ENCODE measurements at regions not wholly inside any gene's neighbourhood (a gene's known extent, or its start where the extent isn't known, plus 50 kb on each side); places are given as distances from the start of the nearest gene placed in this dataset.

DNA sequence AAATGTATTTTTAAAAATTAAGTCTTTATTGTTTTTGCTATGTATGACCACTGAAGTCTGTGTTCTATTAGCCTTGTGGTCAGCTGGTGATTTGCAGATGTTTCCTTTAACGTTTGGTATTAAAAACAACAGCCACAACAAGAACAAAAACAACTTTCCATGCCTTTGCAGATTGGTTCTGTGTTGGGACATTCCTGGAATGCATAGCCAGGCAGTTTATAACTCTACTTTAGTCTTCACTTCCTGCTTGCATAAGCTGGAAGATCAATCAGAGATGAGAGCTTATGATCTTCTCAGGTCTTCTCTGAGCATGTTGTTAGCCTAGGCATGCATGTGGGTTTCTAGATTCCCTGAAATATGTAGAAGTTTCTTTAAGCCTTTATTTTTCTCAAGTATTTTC, 58.9 kb upstream of the SEMA3C start:
- H3K9me3 ChIP-seq (ENCODE audit: insufficient read depth in 2 of 2, low read depth in 1 of 2, low read length in 1 of 2), result peaks cover 0 to 5% of the 10 kb centered on the region in 2 experiments; a peak in 2 of 4 replicates
- H3K4me2 ChIP-seq (ENCODE audit: insufficient read depth in 1 of 2, low read depth in 2 of 2, low read length in 2 of 2), result no peak overlapping the region
- no peaks in the 10 kb centered on the region for H3K27me3 ChIP-seq (replicated peaks in 1 of 4; ENCODE audit: control insufficient read depth in 3 of 4, extremely low read depth in 1 of 4, insufficient read depth in 3 of 4, low read length in 3 of 4)
- H3K4ac ChIP-seq (replicated peaks; ENCODE audit: insufficient read length, low read depth, low read length), result no peak overlapping the region
- no peak overlapping the region for H2BK20ac ChIP-seq (ENCODE audit: low read length)
- FAIRE-seq (no peak), DNase-seq (ENCODE audit: low read depth in 1 of 2, low spot score in 2 of 2) (no peak)
- H3K56ac ChIP-seq (replicated peaks; ENCODE audit: insufficient read length, low read depth, low read length), result no peak overlapping the region
- no peaks in the 10 kb centered on the region for H4K20me1 ChIP-seq (replicated peaks in 1 of 2; ENCODE audit: control insufficient read depth in 1 of 2, insufficient read depth in 2 of 2, low read length in 2 of 2)
- no peaks in the 10 kb centered on the region for H3K4me1 ChIP-seq (replicated peaks in 1 of 4; ENCODE audit: control insufficient read depth in 3 of 4, insufficient read depth in 4 of 4, low read length in 3 of 4)
- H2BK5ac ChIP-seq (ENCODE audit: low read depth, low read length), result no peak overlapping the region
- H3K18ac ChIP-seq (ENCODE audit: extremely low read depth, low read length), result no peak overlapping the region
- no peak overlapping the region for H2BK15ac ChIP-seq (ENCODE audit: low read length)
- H2AFZ ChIP-seq (ENCODE audit: low read length), result no peak overlapping the region
- no peak overlapping the region for H3K4me3 ChIP-seq (ENCODE audit: extremely low read depth in 1 of 4, insufficient read depth in 2 of 4, low read depth in 3 of 4, low read length in 4 of 4)
- H3K79me1 ChIP-seq (ENCODE audit: low read depth, low read length), result no peaks in the 10 kb centered on the region
- TF ChIP-seq ASH2L (IDR thresholded peaks at IDR 0.05; ENCODE audit: low read length) (no peak), SIRT6 (IDR thresholded peaks at IDR 0.05; ENCODE audit: low read length) (no peak), CREB1 (IDR thresholded peaks at IDR 0.05) (no peak), CBX8 (IDR thresholded peaks at IDR 0.05; ENCODE audit: borderline replicate concordance, low read depth, low read length) (no peak), POU5F1 (IDR thresholded peaks at IDR 0.05; ENCODE audit: low read depth, low read length) (no peak), JUND (IDR thresholded peaks at IDR 0.05; ENCODE audit: low read length) (no peak), EGR1 (IDR thresholded peaks at IDR 0.05; ENCODE audit: borderline replicate concordance, low read depth, low read length) (no peak), JUN (IDR thresholded peaks at IDR 0.05; ENCODE audit: low read depth, low read length) (no peak), NANOG (IDR thresholded peaks at IDR 0.05; ENCODE audit: insufficient read depth, low read depth, low read length, poor library complexity, severe bottlenecking) (no peak), GABPA (IDR thresholded peaks at IDR 0.05; ENCODE audit: borderline replicate concordance, insufficient read depth, low read length) (no peak), SP1 (IDR thresholded peaks at IDR 0.05; ENCODE audit: low read depth, low read length) (no peak), RBBP5 (IDR thresholded peaks at IDR 0.05; ENCODE audit: borderline replicate concordance, low read depth, low read length) (no peak), BACH1 (IDR thresholded peaks at IDR 0.05; ENCODE audit: low read length) (no peak), HDAC2 (IDR thresholded peaks at IDR 0.05; ENCODE audit: borderline replicate concordance in 1 of 2, low read depth in 2 of 2, low read length in 2 of 2) (no peak), SRF (IDR thresholded peaks at IDR 0.05; ENCODE audit: low read depth, low read length) (no peak), CHD2 (IDR thresholded peaks at IDR 0.05; ENCODE audit: low read length) (no peak)
- H3K27ac ChIP-seq (ENCODE audit: low read depth, low read length), result no peak overlapping the region
- H3K14ac ChIP-seq (ENCODE audit: insufficient read length), result no peak overlapping the region
- H2AK5ac ChIP-seq (ENCODE audit: low read depth, low read length), result no peak overlapping the region
- H4K8ac ChIP-seq (ENCODE audit: extremely low read depth, insufficient read depth, low read length), result no peak overlapping the region
- no peak overlapping the region for H2BK12ac ChIP-seq (ENCODE audit: low read depth, low read length)
- CTCF ChIA-PET (ENCODE audit: partially characterized antibody), result no interaction called here
- H3K9ac ChIP-seq (replicated peaks in 1 of 4; ENCODE audit: extremely low read depth in 1 of 4, low read depth in 3 of 4, low read length in 3 of 4), result no peak overlapping the region
- 100% methylated on average over 1 of the region's 1 CpG; no CpG with 5 or more reads in 1 of the 2 experiments for WGBS, 2 experiments (ENCODE audit: extremely low coverage in 1 of 2, insufficient coverage in 1 of 2, insufficient read length in 1 of 2, insufficient replicate concordance in 2 of 2, low coverage in 1 of 2, low lambda C conversion rate in 2 of 2, missing lambda C conversion rate in 1 of 2)
- H2BK120ac ChIP-seq (replicated peaks; ENCODE audit: low read depth, low read length), result no peak overlapping the region
- no peak overlapping the region for H4K5ac ChIP-seq (ENCODE audit: insufficient read length, low read depth, low read length)
- no peak overlapping the region for H3K23ac ChIP-seq (ENCODE audit: insufficient read length)
- POLR2A ChIA-PET (ENCODE audit: partially characterized antibody), result no interaction called here
- H3K23me2 ChIP-seq (ENCODE audit: low read depth, low read length), result no peaks in the 10 kb centered on the region
- no peaks in the 10 kb centered on the region for H3K36me3 ChIP-seq (ENCODE audit: control insufficient read depth in 2 of 4, insufficient read depth in 4 of 4, low read length in 3 of 4)
- no peaks in the 10 kb centered on the region for H3K79me2 ChIP-seq (ENCODE audit: control insufficient read depth in 1 of 2, insufficient read depth in 2 of 2, low read length in 2 of 2)
- no peak overlapping the region for H4K91ac ChIP-seq (replicated peaks; ENCODE audit: insufficient read length, low read length)
